Breast epithelium (tissue), 4 donors: ENCODE measurements at regions not wholly inside any gene's neighbourhood (a gene's known extent, or its start where the extent isn't known, plus 50 kb on each side); places are given as distances from the start of the nearest gene placed in this dataset.
"Not testable (repeated sequence)": the region's sequence is repeated elsewhere in the genome, so short reads cannot be mapped to it uniquely, and the experiment has no call there.

Source experiments
- DNase-seq, 2 donors: peaks; one replicate each; pipeline ENCODE4 v3.0.0-alpha.2; 2019; ENCODE audit warnings: low spot score in 2 of 2
- H3K27ac ChIP-seq, 2 donors: fragments of 200-600 bp; sonication (generic) in 1 of 2; one replicate each; pipeline ENCODE4 v1.5.1; 2016 to 2019; ENCODE audit warnings: mild to moderate bottlenecking in 1 of 2
- H3K27me3 ChIP-seq, 2 donors: fragments of 200-600 bp; sonication (generic) in 1 of 2; one replicate each; pipeline versions ENCODE4 v1.5.1 to v1.6.0; 2017 to 2019; ENCODE audit warnings: control low read depth in 1 of 2, mild to moderate bottlenecking in 1 of 2
- H3K36me3 ChIP-seq: fragments of 200-600 bp; one replicate; pipeline ENCODE4 v1.5.1; 2019
- H3K4me1 ChIP-seq, 2 donors: fragments of 200-600 bp; sonication (generic); one replicate each; pipeline ENCODE4 v1.5.1; 2016 to 2019; ENCODE audit warnings: control low read depth in 1 of 2
- H3K4me3 ChIP-seq, 3 donors: fragments of 200-600 bp; sonication (generic); 1 replicate in 2 of 3; 2 replicates in 1 of 3; pipeline ENCODE4 v1.5.1; 2016 to 2019; ENCODE audit warnings: mild to moderate bottlenecking in 3 of 3, moderate library complexity in 2 of 3
- H3K9me3 ChIP-seq, 2 donors: fragments of 200-600 bp; sonication (generic) in 1 of 2; one replicate each; pipeline ENCODE4 v1.5.1; 2016 to 2019; ENCODE audit warnings: control low read depth in 1 of 2
- POLR2A ChIP-seq: fragments of 450-650 bp; IDR thresholded peaks from one replicate; pipeline ENCODE4 v1.6.1; 2016; ENCODE audit warnings: antibody characterized with exemption, mild to moderate bottlenecking, moderate library complexity
- POLR2AphosphoS5 ChIP-seq, 3 donors: sonication (generic); formaldehyde crosslinking; IDR thresholded peaks; one replicate each; pipeline ENCODE4 v1.6.1; 2017; ENCODE audit warnings: antibody characterized with exemption in 3 of 3
- intact Hi-C: fragments of 100-400 bp; cut with DNase I; formaldehyde crosslinking; loops from one replicate; pipeline ENCODE4 v1.15.1; 2023; ENCODE audit warnings: low total_unique reads
- TF ChIP-seq, protein P1 (sequence below), 3 donors: fragments of 450-650 bp; IDR thresholded peaks; one replicate each; pipeline ENCODE4 v1.5.1; 2016 to 2017; ENCODE audit warnings: antibody characterized with exemption in 3 of 3, mild to moderate bottlenecking in 3 of 3, moderate library complexity in 3 of 3

DNA sequence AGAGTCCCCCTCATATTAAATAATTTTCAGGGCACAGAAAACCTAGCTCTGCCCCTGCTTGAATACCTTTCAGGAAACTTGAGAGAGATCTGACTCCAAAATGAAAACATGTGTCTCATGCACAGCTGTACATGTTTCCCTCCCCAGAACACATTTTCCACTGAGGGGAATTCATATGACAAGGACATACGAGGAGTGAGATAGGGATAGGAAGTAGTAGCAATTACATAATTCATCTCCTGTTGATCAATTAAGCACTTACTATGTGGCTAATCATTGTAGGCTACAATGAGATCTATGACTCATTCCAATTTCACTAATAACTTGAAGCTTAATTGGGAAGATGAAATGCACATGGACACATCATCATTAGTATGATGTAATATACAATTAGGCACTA is 302.1 kb downstream of the PCDH11X start:
- H3K27ac ChIP-seq, H3K27me3 ChIP-seq, H3K36me3 ChIP-seq, H3K9me3 ChIP-seq, H3K4me1 ChIP-seq, H3K4me3 ChIP-seq, DNase-seq, intact Hi-C loops: not testable (repeated sequence)

- H3K9me3 ChIP-seq, H3K4me1 ChIP-seq, H3K27ac ChIP-seq, DNase-seq, H3K36me3 ChIP-seq, H3K4me3 ChIP-seq, intact Hi-C loops, H3K27me3 ChIP-seq: not testable (repeated sequence)
Observed at GRCh38 chrX:92090756-92091155, 311.6 kb downstream of the PCDH11X start.

DNA sequence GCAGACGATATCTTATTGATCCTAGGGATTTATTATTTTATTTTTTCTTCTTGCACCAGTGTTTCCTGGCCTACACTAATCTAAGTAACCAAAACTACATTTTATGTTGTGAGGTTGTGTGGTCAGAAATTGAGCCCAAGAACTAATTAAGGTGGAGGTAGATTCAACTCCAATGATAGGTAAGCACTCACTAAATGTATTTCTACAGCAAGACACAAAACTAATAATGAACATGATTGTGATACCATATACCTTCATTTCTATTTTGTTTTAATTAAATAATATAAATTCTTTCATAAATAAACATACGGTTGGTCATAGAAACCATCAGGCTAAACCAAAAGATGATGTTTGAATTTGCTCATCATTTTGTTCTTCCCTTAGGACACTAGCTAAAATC is 319.0 kb downstream of the PCDH11X start:
- H3K27me3 ChIP-seq, H3K36me3 ChIP-seq, H3K9me3 ChIP-seq, intact Hi-C loops, DNase-seq, H3K4me3 ChIP-seq, H3K27ac ChIP-seq, H3K4me1 ChIP-seq: not testable (repeated sequence)

- H3K27me3 ChIP-seq, H3K27ac ChIP-seq, H3K9me3 ChIP-seq, intact Hi-C loops, H3K4me3 ChIP-seq, H3K4me1 ChIP-seq, DNase-seq, H3K36me3 ChIP-seq: not testable (repeated sequence)
Observed at GRCh38 chrX:92100095-92100494, 320.9 kb downstream of the PCDH11X start.

GRCh38 chrX:92105693-92106092 is 326.5 kb downstream of the PCDH11X start:
- DNase-seq, H3K27ac ChIP-seq, H3K4me3 ChIP-seq, H3K27me3 ChIP-seq, H3K9me3 ChIP-seq, H3K4me1 ChIP-seq, intact Hi-C loops, H3K36me3 ChIP-seq: not testable (repeated sequence)

DNA sequence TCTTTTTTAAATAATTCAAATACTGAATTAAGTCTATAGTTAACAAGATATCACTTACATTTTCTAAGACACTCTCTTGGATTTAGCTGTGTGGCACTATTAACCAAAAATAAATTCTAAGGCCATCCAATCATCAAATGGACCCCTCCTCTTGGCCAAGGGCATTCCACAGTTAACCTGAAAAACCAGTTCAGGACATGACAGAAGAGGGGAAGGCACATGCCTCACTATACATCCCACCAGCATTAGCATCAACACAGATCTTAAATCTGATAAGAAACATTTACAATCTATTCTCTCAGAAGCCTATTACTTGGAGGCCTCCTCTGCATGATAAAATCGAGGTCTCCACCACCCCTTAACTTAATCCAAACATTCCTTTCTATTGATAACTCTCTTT is 327.5 kb downstream of the PCDH11X start:
- H3K9me3 ChIP-seq, H3K36me3 ChIP-seq, intact Hi-C loops, H3K27ac ChIP-seq, H3K4me3 ChIP-seq, H3K27me3 ChIP-seq, DNase-seq, H3K4me1 ChIP-seq: not testable (repeated sequence)

GRCh38 chrX:92110410-92110911 is 331.3 kb downstream of the PCDH11X start:
- H3K36me3 ChIP-seq, DNase-seq, H3K9me3 ChIP-seq, H3K4me1 ChIP-seq, intact Hi-C loops, H3K27me3 ChIP-seq, H3K27ac ChIP-seq, H3K4me3 ChIP-seq: not testable (repeated sequence)

GRCh38 chrX:92117701-92118100 is 338.5 kb downstream of the PCDH11X start:
- H3K36me3 ChIP-seq, H3K4me3 ChIP-seq, H3K9me3 ChIP-seq, DNase-seq, intact Hi-C loops, H3K27ac ChIP-seq, H3K4me1 ChIP-seq, H3K27me3 ChIP-seq: not testable (repeated sequence)

DNA sequence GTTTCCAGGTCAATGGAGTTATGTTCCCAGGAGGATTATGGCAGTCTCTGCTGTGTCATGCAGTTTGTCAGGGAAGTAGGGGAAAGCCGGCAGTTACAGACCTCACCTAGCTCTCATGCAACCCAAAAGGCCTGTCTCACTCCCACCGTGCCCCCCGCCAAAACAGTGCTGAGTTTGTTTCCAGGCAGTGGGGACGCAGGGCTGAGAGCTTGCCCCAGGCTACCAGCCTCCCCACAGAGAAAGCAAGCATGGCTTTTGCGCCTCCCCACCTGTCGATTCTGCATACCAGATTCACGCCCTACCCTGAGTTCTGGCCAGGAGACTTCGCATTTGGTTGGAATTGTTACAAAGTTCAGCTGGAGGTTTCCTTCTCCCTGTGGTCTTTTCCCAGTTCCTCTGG is 383.9 kb downstream of the PCDH11X start:
- H3K4me1 ChIP-seq, DNase-seq, H3K27me3 ChIP-seq, H3K27ac ChIP-seq, H3K9me3 ChIP-seq, H3K36me3 ChIP-seq, intact Hi-C loops, H3K4me3 ChIP-seq: not testable (repeated sequence)

- H3K36me3 ChIP-seq: no peaks in the 10 kb centered on the region
- H3K4me1 ChIP-seq: no peaks in the 10 kb centered on the region
- H3K27ac ChIP-seq: no peak overlapping the region
- intact Hi-C loops: no loop called here
- TF ChIP-seq POLR2A: no peak
- no peak for TF ChIP-seq POLR2AphosphoS5 (IDR thresholded peaks at IDR 0.05)
- TF ChIP-seq, protein P1, sequence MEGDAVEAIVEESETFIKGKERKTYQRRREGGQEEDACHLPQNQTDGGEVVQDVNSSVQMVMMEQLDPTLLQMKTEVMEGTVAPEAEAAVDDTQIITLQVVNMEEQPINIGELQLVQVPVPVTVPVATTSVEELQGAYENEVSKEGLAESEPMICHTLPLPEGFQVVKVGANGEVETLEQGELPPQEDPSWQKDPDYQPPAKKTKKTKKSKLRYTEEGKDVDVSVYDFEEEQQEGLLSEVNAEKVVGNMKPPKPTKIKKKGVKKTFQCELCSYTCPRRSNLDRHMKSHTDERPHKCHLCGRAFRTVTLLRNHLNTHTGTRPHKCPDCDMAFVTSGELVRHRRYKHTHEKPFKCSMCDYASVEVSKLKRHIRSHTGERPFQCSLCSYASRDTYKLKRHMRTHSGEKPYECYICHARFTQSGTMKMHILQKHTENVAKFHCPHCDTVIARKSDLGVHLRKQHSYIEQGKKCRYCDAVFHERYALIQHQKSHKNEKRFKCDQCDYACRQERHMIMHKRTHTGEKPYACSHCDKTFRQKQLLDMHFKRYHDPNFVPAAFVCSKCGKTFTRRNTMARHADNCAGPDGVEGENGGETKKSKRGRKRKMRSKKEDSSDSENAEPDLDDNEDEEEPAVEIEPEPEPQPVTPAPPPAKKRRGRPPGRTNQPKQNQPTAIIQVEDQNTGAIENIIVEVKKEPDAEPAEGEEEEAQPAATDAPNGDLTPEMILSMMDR (IDR thresholded peaks at IDR 0.05): no peak
- DNase-seq: no peak
- H3K9me3 ChIP-seq: no peaks in the 10 kb centered on the region
- no peak overlapping the region for H3K4me3 ChIP-seq
- peaks cover 0 to 6% of the 10 kb centered on the region in 2 donors for H3K27me3 ChIP-seq
Observed at GRCh38 chrX:92209936-92210335, 430.8 kb downstream of the PCDH11X start.
